ENCODE measurements at regions not wholly inside any gene's neighbourhood (a gene's known extent, or its start where the extent isn't known, plus 50 kb on each side); places are given as distances from the start of the nearest gene placed in this dataset.

DNA sequence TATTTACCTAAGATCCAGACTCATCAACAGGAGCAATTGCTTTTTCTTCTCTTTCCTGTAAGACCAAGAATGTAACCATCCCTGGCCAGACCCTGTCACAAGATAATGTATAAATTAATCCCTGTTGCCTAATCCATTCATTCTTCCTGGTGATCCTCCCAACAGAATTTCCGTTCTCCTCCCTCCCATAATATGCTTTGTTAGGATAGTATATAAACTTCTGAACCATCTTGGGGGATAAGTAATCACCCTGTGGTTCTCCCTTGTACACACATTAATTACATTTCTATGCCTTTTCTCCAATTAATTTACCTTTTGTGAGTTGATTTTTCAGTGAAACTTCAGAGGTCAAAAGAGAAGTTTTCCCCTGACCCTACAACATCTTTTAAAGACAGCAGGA is 76.2 kb upstream of the RASSF8 start:
- WGBS = 40% methylated on average over 1 of the region's 1 CpG
- Histone ChIP-seq H3K4me2 (ENCODE audit: low read length, poor library complexity, severe bottlenecking) (no peak overlapping the region), H2BK120ac (ENCODE audit: low read depth, low read length) (no peak overlapping the region), H3K4ac (ENCODE audit: low read depth in 1 of 2, low read length in 2 of 2) (no peak overlapping the region), H3K23ac (ENCODE audit: low read length in 2 of 2) (no peak overlapping the region), H3K9me3 (ENCODE audit: control insufficient read depth, low read length) (peaks cover 4% of the 10 kb centered on the region), H2BK5ac (ENCODE audit: low read depth, low read length, poor library complexity, severe bottlenecking) (no peak overlapping the region), H3K18ac (ENCODE audit: low read depth in 1 of 2, low read length in 2 of 2) (no peak overlapping the region), H2AK5ac (ENCODE audit: low read length, severe bottlenecking) (no peak overlapping the region), H3K79me1 (replicated peaks; ENCODE audit: low read length, poor library complexity, severe bottlenecking) (no peaks in the 10 kb centered on the region), H2AFZ (ENCODE audit: low read depth, low read length) (no peak overlapping the region), H2BK15ac (ENCODE audit: low read depth, poor library complexity, severe bottlenecking) (no peak overlapping the region), H4K8ac (ENCODE audit: low read length) (no peak overlapping the region), H2BK12ac (ENCODE audit: low read length in 2 of 2) (no peak overlapping the region), H3K27me3 (ENCODE audit: control insufficient read depth in 1 of 2, insufficient read depth in 1 of 2, low read length in 2 of 2) (no peaks in the 10 kb centered on the region), H3K27ac (ENCODE audit: low read length, poor library complexity, severe bottlenecking) (no peak overlapping the region), H4K91ac (ENCODE audit: low read length) (no peak overlapping the region), H3K9ac (ENCODE audit: low read length) (no peak overlapping the region), H3K4me3 (ENCODE audit: insufficient read depth in 1 of 2, low read depth in 1 of 2, low read length in 2 of 2) (no peak overlapping the region), H3K4me1 (ENCODE audit: control insufficient read depth, insufficient read depth, low read depth, low read length) (no peaks in the 10 kb centered on the region), H3K14ac (ENCODE audit: low read length in 2 of 2) (no peak overlapping the region), H3K36me3 (ENCODE audit: control insufficient read depth in 1 of 2, insufficient read depth in 2 of 2, low read depth in 1 of 2, low read length in 2 of 2) (no peaks in the 10 kb centered on the region)
- no peak for DNase-seq

DNA sequence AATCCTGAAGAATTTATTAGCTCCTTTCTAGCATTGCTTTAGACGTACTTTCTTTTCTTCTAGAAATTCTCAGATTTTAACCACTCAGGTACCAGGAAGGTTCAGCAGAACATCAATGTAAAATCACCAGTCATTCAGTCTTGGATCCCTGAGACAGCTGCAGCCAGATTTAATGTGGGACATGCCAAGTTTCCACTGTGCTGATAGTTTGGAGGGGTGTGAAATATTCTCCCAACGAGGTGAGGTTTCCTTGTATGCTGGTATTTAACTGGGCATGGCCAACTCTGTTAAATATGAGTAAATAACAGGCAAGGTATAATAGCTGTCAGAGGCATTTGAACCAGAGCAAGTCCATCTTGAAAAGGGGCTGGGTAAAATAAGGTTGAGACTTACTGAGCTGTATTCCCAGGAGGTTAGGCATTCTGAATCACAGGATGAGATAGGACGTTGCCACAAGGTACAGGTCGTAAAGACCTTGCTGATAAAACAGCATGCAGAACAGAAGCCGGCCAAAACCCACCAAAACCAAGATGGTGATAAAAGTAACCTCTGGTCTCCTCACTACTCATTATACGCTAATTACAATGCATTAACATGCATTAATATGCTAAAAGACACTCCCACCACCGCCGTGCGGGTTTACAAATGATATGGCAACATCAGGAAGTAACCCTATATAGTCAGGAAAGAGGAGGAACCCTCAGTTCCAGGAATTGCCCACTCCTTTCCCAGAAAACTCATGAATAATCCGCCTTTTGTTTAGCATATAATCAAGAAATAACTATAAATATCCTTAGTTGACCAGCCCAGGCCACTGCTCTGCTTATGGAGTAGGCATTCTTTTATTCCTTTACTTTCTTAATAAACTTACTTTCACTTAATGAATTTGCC is 75.2 kb upstream of the RASSF8 start:
- H3K9me3 ChIP-seq (ENCODE audit: control insufficient read depth, low read length) = peaks cover 4% of the 10 kb centered on the region
- no peak overlapping the region for H2BK12ac ChIP-seq (ENCODE audit: low read length in 2 of 2)
- no peak overlapping the region for H2BK5ac ChIP-seq (ENCODE audit: low read depth, low read length, poor library complexity, severe bottlenecking)
- H3K18ac ChIP-seq (ENCODE audit: low read depth in 1 of 2, low read length in 2 of 2) = no peak overlapping the region
- H3K4me2 ChIP-seq (ENCODE audit: low read length, poor library complexity, severe bottlenecking) = no peak overlapping the region
- no peak overlapping the region for H4K8ac ChIP-seq (ENCODE audit: low read length)
- H4K91ac ChIP-seq (ENCODE audit: low read length) = no peak overlapping the region
- no peak overlapping the region for H3K27ac ChIP-seq (ENCODE audit: low read length, poor library complexity, severe bottlenecking)
- H2AK5ac ChIP-seq (ENCODE audit: low read length, severe bottlenecking) = no peak overlapping the region
- no peak overlapping the region for H2BK15ac ChIP-seq (ENCODE audit: low read depth, poor library complexity, severe bottlenecking)
- H3K14ac ChIP-seq (ENCODE audit: low read length in 2 of 2) = no peak overlapping the region
- no peaks in the 10 kb centered on the region for H3K4me1 ChIP-seq (ENCODE audit: control insufficient read depth, insufficient read depth, low read depth, low read length)
- no peaks in the 10 kb centered on the region for H3K36me3 ChIP-seq (ENCODE audit: control insufficient read depth in 1 of 2, insufficient read depth in 2 of 2, low read depth in 1 of 2, low read length in 2 of 2)
- H3K9ac ChIP-seq (ENCODE audit: low read length) = no peak overlapping the region
- no peak overlapping the region for H2AFZ ChIP-seq (ENCODE audit: low read depth, low read length)
- H2BK120ac ChIP-seq (ENCODE audit: low read depth, low read length) = no peak overlapping the region
- no peaks in the 10 kb centered on the region for H3K79me1 ChIP-seq (replicated peaks; ENCODE audit: low read length, poor library complexity, severe bottlenecking)
- no peaks in the 10 kb centered on the region for H3K27me3 ChIP-seq (ENCODE audit: control insufficient read depth in 1 of 2, insufficient read depth in 1 of 2, low read length in 2 of 2)
- H3K4ac ChIP-seq (ENCODE audit: low read depth in 1 of 2, low read length in 2 of 2) = no peak overlapping the region
- no peak overlapping the region for H3K4me3 ChIP-seq (ENCODE audit: insufficient read depth in 1 of 2, low read depth in 1 of 2, low read length in 2 of 2)
- no peak for DNase-seq
- H3K23ac ChIP-seq (ENCODE audit: low read length in 2 of 2) = no peak overlapping the region
- WGBS = 78% methylated on average over 10 of the region's 10 CpGs

DNA sequence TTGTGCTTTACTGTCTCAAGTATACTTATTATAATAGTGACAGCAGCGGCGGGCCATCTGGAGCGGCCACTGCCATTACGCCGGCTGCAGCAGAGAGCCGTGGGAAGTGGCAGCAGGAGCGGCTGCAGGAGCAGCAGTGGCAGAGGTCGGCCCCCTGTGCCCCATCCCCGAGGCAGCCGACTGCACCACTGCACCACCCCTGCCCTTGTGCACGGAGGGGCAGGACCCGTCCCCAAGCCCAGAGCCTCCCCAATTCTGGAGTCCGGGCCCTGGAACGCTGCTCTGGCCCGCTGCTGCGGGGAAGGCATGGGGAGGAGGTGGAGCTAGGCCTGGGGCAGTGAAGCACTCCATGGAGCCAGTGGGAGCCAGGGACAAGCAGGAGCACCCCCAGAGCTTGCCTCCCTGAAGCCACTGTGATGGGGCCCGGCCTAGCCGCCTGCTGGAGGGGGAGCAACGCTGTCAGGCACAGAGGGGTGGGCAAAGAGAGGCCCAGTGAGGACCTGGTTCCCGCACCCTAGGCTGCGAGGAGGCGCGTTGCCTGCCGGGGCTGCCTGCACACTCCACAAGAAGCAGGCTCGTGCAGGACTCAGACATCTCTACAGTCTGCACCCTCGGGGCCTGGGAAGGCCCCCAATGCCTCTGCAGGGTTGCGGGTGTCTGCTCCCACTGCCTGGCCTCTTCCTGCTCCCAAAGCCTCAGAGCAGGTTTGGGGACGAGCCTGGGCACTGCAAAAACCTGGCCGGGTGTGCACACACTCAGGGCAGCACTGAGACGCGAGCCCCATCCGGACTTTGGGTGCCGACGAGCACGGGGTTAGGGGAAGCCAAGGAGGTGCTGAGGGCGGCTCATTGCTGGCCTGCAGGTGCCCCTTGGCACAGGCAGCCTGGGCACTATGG is 74.2 kb upstream of the RASSF8 start:
- H3K4me2 ChIP-seq (ENCODE audit: low read length, poor library complexity, severe bottlenecking) = no peak overlapping the region
- H2AFZ ChIP-seq (ENCODE audit: low read depth, low read length) = no peak overlapping the region
- H3K23ac ChIP-seq (ENCODE audit: low read length in 2 of 2) = no peak overlapping the region
- H3K36me3 ChIP-seq (ENCODE audit: control insufficient read depth in 1 of 2, insufficient read depth in 2 of 2, low read depth in 1 of 2, low read length in 2 of 2) = no peaks in the 10 kb centered on the region
- H2BK5ac ChIP-seq (ENCODE audit: low read depth, low read length, poor library complexity, severe bottlenecking) = no peak overlapping the region
- 93% methylated on average over 35 of the region's 36 CpGs for WGBS
- no peak for DNase-seq
- H3K18ac ChIP-seq (ENCODE audit: low read depth in 1 of 2, low read length in 2 of 2) = no peak overlapping the region
- H3K4me3 ChIP-seq (ENCODE audit: insufficient read depth in 1 of 2, low read depth in 1 of 2, low read length in 2 of 2) = no peak overlapping the region
- no peak overlapping the region for H2BK12ac ChIP-seq (ENCODE audit: low read length in 2 of 2)
- no peaks in the 10 kb centered on the region for H3K4me1 ChIP-seq (ENCODE audit: control insufficient read depth, insufficient read depth, low read depth, low read length)
- no peaks in the 10 kb centered on the region for H3K79me1 ChIP-seq (replicated peaks; ENCODE audit: low read length, poor library complexity, severe bottlenecking)
- no peak overlapping the region for H3K27ac ChIP-seq (ENCODE audit: low read length, poor library complexity, severe bottlenecking)
- H2BK120ac ChIP-seq (ENCODE audit: low read depth, low read length) = no peak overlapping the region
- H3K27me3 ChIP-seq (ENCODE audit: control insufficient read depth in 1 of 2, insufficient read depth in 1 of 2, low read length in 2 of 2) = no peaks in the 10 kb centered on the region
- no peak overlapping the region for H2BK15ac ChIP-seq (ENCODE audit: low read depth, poor library complexity, severe bottlenecking)
- no peak overlapping the region for H4K8ac ChIP-seq (ENCODE audit: low read length)
- no peak overlapping the region for H3K9ac ChIP-seq (ENCODE audit: low read length)
- H3K4ac ChIP-seq (ENCODE audit: low read depth in 1 of 2, low read length in 2 of 2) = no peak overlapping the region
- no peak overlapping the region for H2AK5ac ChIP-seq (ENCODE audit: low read length, severe bottlenecking)
- H3K14ac ChIP-seq (ENCODE audit: low read length in 2 of 2) = no peak overlapping the region
- H4K91ac ChIP-seq (ENCODE audit: low read length) = no peak overlapping the region
- H3K9me3 ChIP-seq (ENCODE audit: control insufficient read depth, low read length) = peaks cover 4% of the 10 kb centered on the region

DNA sequence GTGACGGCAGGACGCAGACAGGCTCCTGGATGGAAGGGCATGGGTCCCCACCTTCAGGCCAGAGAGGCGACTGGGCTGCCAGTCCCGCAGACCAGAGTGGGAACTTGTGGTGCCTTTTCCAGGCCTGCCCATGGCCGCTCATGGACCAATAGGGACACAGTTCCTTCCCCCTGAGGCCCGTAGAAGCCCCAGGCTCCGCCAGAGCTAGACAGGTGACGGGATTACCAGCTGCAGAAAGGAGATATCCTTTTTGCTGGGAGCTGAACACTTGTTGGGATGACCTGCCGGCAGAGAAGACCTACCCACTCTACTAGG is 73.6 kb upstream of the RASSF8 start:
- Histone ChIP-seq H3K27ac (ENCODE audit: low read length, poor library complexity, severe bottlenecking) (no peak overlapping the region), H3K27me3 (ENCODE audit: control insufficient read depth in 1 of 2, insufficient read depth in 1 of 2, low read length in 2 of 2) (no peaks in the 10 kb centered on the region), H3K9ac (ENCODE audit: low read length) (no peak overlapping the region), H2BK12ac (ENCODE audit: low read length in 2 of 2) (no peak overlapping the region), H2BK5ac (ENCODE audit: low read depth, low read length, poor library complexity, severe bottlenecking) (no peak overlapping the region), H2AFZ (ENCODE audit: low read depth, low read length) (no peak overlapping the region), H4K91ac (ENCODE audit: low read length) (no peak overlapping the region), H3K4me3 (ENCODE audit: insufficient read depth in 1 of 2, low read depth in 1 of 2, low read length in 2 of 2) (no peak overlapping the region), H4K8ac (ENCODE audit: low read length) (no peak overlapping the region), H3K23ac (ENCODE audit: low read length in 2 of 2) (no peak overlapping the region), H3K18ac (ENCODE audit: low read depth in 1 of 2, low read length in 2 of 2) (no peak overlapping the region), H3K4me2 (ENCODE audit: low read length, poor library complexity, severe bottlenecking) (no peak overlapping the region), H3K79me1 (replicated peaks; ENCODE audit: low read length, poor library complexity, severe bottlenecking) (no peaks in the 10 kb centered on the region), H2AK5ac (ENCODE audit: low read length, severe bottlenecking) (no peak overlapping the region), H3K36me3 (ENCODE audit: control insufficient read depth in 1 of 2, insufficient read depth in 2 of 2, low read depth in 1 of 2, low read length in 2 of 2) (no peaks in the 10 kb centered on the region), H3K14ac (ENCODE audit: low read length in 2 of 2) (no peak overlapping the region), H3K4ac (ENCODE audit: low read depth in 1 of 2, low read length in 2 of 2) (no peak overlapping the region), H3K4me1 (ENCODE audit: control insufficient read depth, insufficient read depth, low read depth, low read length) (no peaks in the 10 kb centered on the region), H2BK120ac (ENCODE audit: low read depth, low read length) (no peak overlapping the region), H3K9me3 (ENCODE audit: control insufficient read depth, low read length) (peaks cover 4% of the 10 kb centered on the region), H2BK15ac (ENCODE audit: low read depth, poor library complexity, severe bottlenecking) (no peak overlapping the region)
- WGBS = 93% methylated on average over 9 of the region's 9 CpGs
- no peak for DNase-seq
